OCI-LY7 (cell line): ENCODE measurements at regions not wholly inside any gene's neighbourhood (a gene's known extent, or its start where the extent isn't known, plus 50 kb on each side); places are given as distances from the start of the nearest gene placed in this dataset.

Experiments used
- BruUV-seq: library from RNA; stranded (reverse); fragments of 400-500 nt; replicated peaks from 2 replicates; lab custom pipeline; 2021; lab: Mats Ljungman, UMichigan
- CTCF ChIA-PET: fragments of 300-600 bp; sonication (Branson Sonifier 250); formaldehyde crosslinking; loops from one replicate; lab custom pipeline; 2022; ENCODE audit warnings: antibody characterized with exemption; ENCODE audit not compliant: unreplicated experiment; lab: Charles Lee
- POLR2A ChIA-PET: fragments of 300-600 bp; sonication (Branson Sonifier 250); formaldehyde crosslinking; loops from one replicate; lab custom pipeline; 2022; ENCODE audit warnings: antibody characterized with exemption; lab: Charles Lee
- DNase-seq: peaks from one replicate; pipeline ENCODE4 v3.0.0-alpha.2; 2015; ENCODE audit warnings: low spot score
- H2AFZ ChIP-seq: fragments of 200-600 bp; sonication (generic), shearing (Covaris generic); 2 replicates; pipeline ENCODE4 v1.6.1; 2014; ENCODE audit warnings: mild to moderate bottlenecking, antibody characterized with exemption, low read length, moderate library complexity
- H3K27ac ChIP-seq: fragments of 200-600 bp; sonication (generic); 2 replicates; pipeline ENCODE4 v1.5.1; 2014; ENCODE audit warnings: mixed run types, low read depth, mild to moderate bottlenecking, moderate library complexity, low read length, inconsistent platforms; ENCODE audit not compliant: poor library complexity, severe bottlenecking
- H3K36me3 ChIP-seq: fragments of 200-600 bp; sonication (generic); 2 replicates; pipeline ENCODE4 v1.6.1; 2014; ENCODE audit warnings: mild to moderate bottlenecking, antibody characterized with exemption, low read length, moderate library complexity, mixed read lengths; ENCODE audit not compliant: insufficient read depth
- H3K4me1 ChIP-seq: fragments of 200-600 bp; sonication (generic); 2 replicates; pipeline ENCODE4 v1.5.1; 2014; ENCODE audit warnings: mild to moderate bottlenecking, low read length; ENCODE audit not compliant: insufficient read depth, poor library complexity, severe bottlenecking
- H3K4me2 ChIP-seq: fragments of 200-600 bp; sonication (generic); 2 replicates; pipeline ENCODE4 v1.6.1; 2014; ENCODE audit warnings: mild to moderate bottlenecking, low read length
- H3K4me3 ChIP-seq: fragments of 200-600 bp; sonication (generic); 2 replicates; pipeline ENCODE4 v1.5.1; 2014; ENCODE audit warnings: mild to moderate bottlenecking, low read depth, low read length; ENCODE audit not compliant: poor library complexity, severe bottlenecking
- H3K79me2 ChIP-seq: fragments of 200-600 bp; sonication (generic); 2 replicates; pipeline ENCODE4 v1.6.1; 2016; ENCODE audit warnings: low read depth, mild to moderate bottlenecking, low read length, moderate library complexity, mixed read lengths; ENCODE audit not compliant: insufficient read depth
- H3K9me2 ChIP-seq: fragments of 200-600 bp; sonication (generic); 2 replicates; pipeline ENCODE4 v1.6.1; 2016; ENCODE audit warnings: mild to moderate bottlenecking, low read length, mixed read lengths; ENCODE audit not compliant: insufficient read depth
- H3K9me3 ChIP-seq: fragments of 200-600 bp; sonication (generic); 2 replicates; pipeline ENCODE4 v1.6.1; 2014; ENCODE audit warnings: mild to moderate bottlenecking, mixed run types, low read length, mixed read lengths
- H4K20me1 ChIP-seq: fragments of 200-600 bp; sonication (generic); 2 replicates; pipeline ENCODE4 v1.6.1; 2014; ENCODE audit warnings: mild to moderate bottlenecking, antibody characterized with exemption, low read length, moderate library complexity, mixed read lengths; ENCODE audit not compliant: insufficient read depth
- EZH2phosphoT487 ChIP-seq: fragments of 200-600 bp; sonication (generic); IDR thresholded peaks from 2 replicates; pipeline ENCODE4 v1.6.1; 2018; ENCODE audit warnings: low read depth, borderline replicate concordance, mild to moderate bottlenecking, mixed run types, antibody characterized with exemption, low read length, moderate library complexity, mixed read lengths
- intact Hi-C: fragments of 100-400 bp; cut with micrococcal nuclease; formaldehyde crosslinking; loops from one replicate; pipeline ENCODE4 v1.10.0; 2022; ENCODE audit not compliant: unreplicated experiment
- TF ChIP-seq, protein P1 (sequence below): fragments of 200-600 bp; sonication (generic); conservative IDR thresholded peaks from 2 replicates; pipeline ENCODE4 v1.5.1; 2014; ENCODE audit warnings: mild to moderate bottlenecking, antibody characterized with exemption, low read length, moderate library complexity, mixed read lengths

DNA sequence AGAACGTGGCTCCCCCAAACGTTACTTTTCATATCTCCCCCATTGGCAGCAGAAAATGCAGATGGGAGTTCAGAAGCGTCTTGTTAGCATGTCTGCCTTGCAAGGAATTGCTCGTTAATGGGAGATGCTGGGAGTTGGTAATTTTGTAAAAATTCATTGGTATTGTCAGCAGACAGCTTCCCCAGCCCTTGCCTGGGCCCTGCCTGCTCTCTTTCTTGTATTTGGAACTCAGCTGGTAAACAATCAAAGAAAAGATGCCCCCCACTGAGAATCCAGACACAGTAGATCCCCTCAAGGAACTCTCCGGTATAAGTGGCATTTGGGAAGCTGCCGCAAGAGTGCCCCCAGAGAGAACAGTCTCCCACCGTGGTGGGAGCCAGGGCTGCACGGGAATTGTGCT, 94.4 kb upstream of the IGSF21 start:
- Histone ChIP-seq H2AFZ (no peak overlapping the region), H3K4me3 (no peak overlapping the region), H4K20me1 (no peaks in the 10 kb centered on the region), H3K9me3 (no peaks in the 10 kb centered on the region), H3K4me1 (no peaks in the 10 kb centered on the region), H3K4me2 (no peak overlapping the region), H3K27ac (no peak overlapping the region), H3K79me2 (no peaks in the 10 kb centered on the region), H3K9me2 (no peaks in the 10 kb centered on the region), H3K36me3 (no peaks in the 10 kb centered on the region)
- intact Hi-C loops, result no loop called here
- ChIA-PET POLR2A (no interaction called here), CTCF (no interaction called here)
- TF ChIP-seq EZH2phosphoT487, result no peak
- TF ChIP-seq, protein P1, sequence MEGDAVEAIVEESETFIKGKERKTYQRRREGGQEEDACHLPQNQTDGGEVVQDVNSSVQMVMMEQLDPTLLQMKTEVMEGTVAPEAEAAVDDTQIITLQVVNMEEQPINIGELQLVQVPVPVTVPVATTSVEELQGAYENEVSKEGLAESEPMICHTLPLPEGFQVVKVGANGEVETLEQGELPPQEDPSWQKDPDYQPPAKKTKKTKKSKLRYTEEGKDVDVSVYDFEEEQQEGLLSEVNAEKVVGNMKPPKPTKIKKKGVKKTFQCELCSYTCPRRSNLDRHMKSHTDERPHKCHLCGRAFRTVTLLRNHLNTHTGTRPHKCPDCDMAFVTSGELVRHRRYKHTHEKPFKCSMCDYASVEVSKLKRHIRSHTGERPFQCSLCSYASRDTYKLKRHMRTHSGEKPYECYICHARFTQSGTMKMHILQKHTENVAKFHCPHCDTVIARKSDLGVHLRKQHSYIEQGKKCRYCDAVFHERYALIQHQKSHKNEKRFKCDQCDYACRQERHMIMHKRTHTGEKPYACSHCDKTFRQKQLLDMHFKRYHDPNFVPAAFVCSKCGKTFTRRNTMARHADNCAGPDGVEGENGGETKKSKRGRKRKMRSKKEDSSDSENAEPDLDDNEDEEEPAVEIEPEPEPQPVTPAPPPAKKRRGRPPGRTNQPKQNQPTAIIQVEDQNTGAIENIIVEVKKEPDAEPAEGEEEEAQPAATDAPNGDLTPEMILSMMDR, result no peak
- DNase-seq, result no peak
- BruUV-seq, result no TSS peak

DNA sequence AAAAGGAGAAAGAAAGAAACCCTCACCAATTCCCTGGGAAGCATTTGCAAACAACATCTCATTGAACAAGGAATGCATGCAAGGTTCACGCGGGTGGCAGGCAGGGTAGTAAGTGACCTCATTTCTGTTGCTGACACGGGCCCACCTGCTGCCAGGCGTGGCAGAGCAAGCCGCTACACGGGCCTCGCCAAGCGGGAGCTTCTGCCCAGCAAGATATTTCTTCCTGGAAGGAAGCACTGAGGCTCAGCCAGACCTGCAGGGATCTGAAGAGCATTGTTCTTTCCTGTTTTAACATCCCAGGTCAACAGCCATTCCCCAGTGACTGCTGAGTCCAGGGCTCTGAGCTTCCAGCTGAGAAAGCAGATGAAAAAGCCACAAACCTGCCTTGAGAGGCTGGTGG, 91.9 kb upstream of the IGSF21 start:
- no peaks in the 10 kb centered on the region for H4K20me1 ChIP-seq
- H3K9me3 ChIP-seq, result no peaks in the 10 kb centered on the region
- intact Hi-C loops, result no loop called here
- H3K4me1 ChIP-seq, result peaks cover 11% of the 10 kb centered on the region
- TF ChIP-seq EZH2phosphoT487, result no peak
- TF ChIP-seq, protein P1, result no peak
- no TSS peak for BruUV-seq
- no peak overlapping the region for H2AFZ ChIP-seq
- H3K4me3 ChIP-seq, result no peak overlapping the region
- H3K9me2 ChIP-seq, result no peaks in the 10 kb centered on the region
- ChIA-PET CTCF (no interaction called here), POLR2A (no interaction called here)
- DNase-seq, result no peak
- H3K36me3 ChIP-seq, result no peaks in the 10 kb centered on the region
- H3K79me2 ChIP-seq, result no peaks in the 10 kb centered on the region
- H3K4me2 ChIP-seq, result no peak overlapping the region
- no peak overlapping the region for H3K27ac ChIP-seq

DNA sequence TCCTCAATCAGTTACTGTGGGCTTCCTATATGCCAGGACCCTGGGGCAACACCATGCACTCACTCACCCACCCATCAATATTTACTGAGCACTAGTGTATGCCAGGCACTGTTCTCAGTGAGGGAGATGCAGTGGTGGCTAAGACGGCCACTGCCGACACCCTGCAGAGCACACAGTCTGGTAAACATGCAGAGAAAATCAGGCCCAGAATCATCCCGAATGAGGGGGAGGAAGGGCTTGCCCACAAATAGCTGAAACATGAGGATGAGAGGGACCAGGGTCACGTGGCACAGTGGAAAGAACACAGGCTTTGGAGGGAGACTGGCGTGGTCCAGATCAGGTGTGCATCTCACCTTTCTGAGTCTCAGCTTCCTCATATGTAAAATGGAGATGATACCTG, 89.2 kb upstream of the IGSF21 start:
- Histone ChIP-seq H3K27ac (no peak overlapping the region), H3K9me3 (no peaks in the 10 kb centered on the region), H3K4me3 (no peak overlapping the region), H4K20me1 (no peaks in the 10 kb centered on the region), H3K4me2 (no peak overlapping the region), H3K9me2 (no peaks in the 10 kb centered on the region), H3K79me2 (no peaks in the 10 kb centered on the region), H3K36me3 (no peaks in the 10 kb centered on the region), H3K4me1 (peaks cover 22% of the 10 kb centered on the region), H2AFZ (no peak overlapping the region)
- no peak for TF ChIP-seq EZH2phosphoT487
- TF ChIP-seq, protein P1, result no peak
- no TSS peak for BruUV-seq
- ChIA-PET POLR2A (no interaction called here), CTCF (no interaction called here)
- intact Hi-C loops, result no loop called here
- no peak for DNase-seq
